Calu3 (cell line): ENCODE measurements at regions not wholly inside any gene's neighbourhood (a gene's known extent, or its start where the extent isn't known, plus 50 kb on each side); places are given as distances from the start of the nearest gene placed in this dataset.

Experiments
- BruUV-seq: library from RNA; stranded (reverse); fragments of 400-500 nt; replicated peaks from 2 replicates; lab custom pipeline; 2021; lab: Mats Ljungman, UMichigan
- CTCF ChIA-PET: fragments of 300-600 bp; sonication (Branson Sonifier 250); formaldehyde crosslinking; loops from one replicate; lab custom pipeline; 2022; ENCODE audit warnings: antibody characterized with exemption; lab: Charles Lee
- DNase-seq: peaks from one replicate; pipeline ENCODE4 v3.0.0; 2022
- H3K27ac Mint-ChIP-seq: one replicate; pipeline ENCODE4 v1.8.0; 2022; ENCODE audit warnings: mixed read lengths; ENCODE audit not compliant: unreplicated experiment
- H3K27me3 Mint-ChIP-seq: one replicate; pipeline ENCODE4 v1.8.0; 2022; ENCODE audit warnings: mixed read lengths; ENCODE audit not compliant: unreplicated experiment
- H3K36me3 Mint-ChIP-seq: one replicate; pipeline ENCODE4 v1.8.0; 2022; ENCODE audit warnings: mild to moderate bottlenecking, moderate library complexity, mixed read lengths; ENCODE audit not compliant: insufficient read depth, unreplicated experiment
- H3K4me1 Mint-ChIP-seq: one replicate; pipeline ENCODE4 v1.8.0; 2022; ENCODE audit warnings: mild to moderate bottlenecking, low read depth, mixed read lengths; ENCODE audit not compliant: unreplicated experiment
- H3K4me3 Mint-ChIP-seq: one replicate; pipeline ENCODE4 v1.8.0; 2022; ENCODE audit warnings: mild to moderate bottlenecking, low read depth, moderate library complexity, mixed read lengths; ENCODE audit not compliant: unreplicated experiment
- H3K9me3 Mint-ChIP-seq: one replicate; pipeline ENCODE4 v1.8.0; 2022; ENCODE audit warnings: low read depth, mixed read lengths; ENCODE audit not compliant: unreplicated experiment
- intact Hi-C: fragments of 100-400 bp; cut with micrococcal nuclease; formaldehyde crosslinking; loops from one replicate; pipeline ENCODE4 v1.10.0; 2022; ENCODE audit not compliant: unreplicated experiment
- TF ChIP-seq, protein P1 (sequence below): fragments of 200-600 bp; IDR thresholded peaks from one replicate; pipeline ENCODE4 v1.8.0; 2022; ENCODE audit warnings: antibody characterized with exemption; ENCODE audit not compliant: unreplicated experiment

DNA sequence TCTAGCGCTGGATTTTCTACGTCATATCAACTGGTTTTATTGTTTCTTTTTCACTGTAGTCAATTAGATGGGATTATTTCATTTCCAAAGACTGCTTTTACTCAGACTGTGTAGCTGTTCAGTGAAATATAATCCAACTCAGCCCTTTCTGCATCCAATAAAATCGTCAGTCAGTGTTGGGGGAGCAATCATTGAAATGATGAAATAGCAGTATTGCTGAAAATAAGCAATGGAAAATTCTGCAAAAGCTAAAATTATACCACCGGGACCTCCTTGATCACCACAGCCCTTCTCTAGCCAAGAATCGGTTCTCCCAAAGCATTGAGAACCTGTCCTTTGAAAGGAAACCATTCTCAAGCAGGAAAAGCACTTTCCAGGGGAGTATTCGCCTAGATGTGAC is 243.1 kb upstream of the TENM3 start:
- TF ChIP-seq, protein P1, sequence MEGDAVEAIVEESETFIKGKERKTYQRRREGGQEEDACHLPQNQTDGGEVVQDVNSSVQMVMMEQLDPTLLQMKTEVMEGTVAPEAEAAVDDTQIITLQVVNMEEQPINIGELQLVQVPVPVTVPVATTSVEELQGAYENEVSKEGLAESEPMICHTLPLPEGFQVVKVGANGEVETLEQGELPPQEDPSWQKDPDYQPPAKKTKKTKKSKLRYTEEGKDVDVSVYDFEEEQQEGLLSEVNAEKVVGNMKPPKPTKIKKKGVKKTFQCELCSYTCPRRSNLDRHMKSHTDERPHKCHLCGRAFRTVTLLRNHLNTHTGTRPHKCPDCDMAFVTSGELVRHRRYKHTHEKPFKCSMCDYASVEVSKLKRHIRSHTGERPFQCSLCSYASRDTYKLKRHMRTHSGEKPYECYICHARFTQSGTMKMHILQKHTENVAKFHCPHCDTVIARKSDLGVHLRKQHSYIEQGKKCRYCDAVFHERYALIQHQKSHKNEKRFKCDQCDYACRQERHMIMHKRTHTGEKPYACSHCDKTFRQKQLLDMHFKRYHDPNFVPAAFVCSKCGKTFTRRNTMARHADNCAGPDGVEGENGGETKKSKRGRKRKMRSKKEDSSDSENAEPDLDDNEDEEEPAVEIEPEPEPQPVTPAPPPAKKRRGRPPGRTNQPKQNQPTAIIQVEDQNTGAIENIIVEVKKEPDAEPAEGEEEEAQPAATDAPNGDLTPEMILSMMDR: no peak
- no peak for DNase-seq
- CTCF ChIA-PET: no interaction called here
- BruUV-seq: no TSS peak
- intact Hi-C loops: no loop called here
- H3K27me3 Mint-ChIP-seq: no peaks in the 10 kb centered on the region
- no peaks in the 10 kb centered on the region for H3K9me3 Mint-ChIP-seq
- no peaks in the 10 kb centered on the region for H3K36me3 Mint-ChIP-seq
- H3K4me3 Mint-ChIP-seq: no peak overlapping the region
- no peak overlapping the region for H3K27ac Mint-ChIP-seq
- H3K4me1 Mint-ChIP-seq: peaks cover 8% of the 10 kb centered on the region

DNA sequence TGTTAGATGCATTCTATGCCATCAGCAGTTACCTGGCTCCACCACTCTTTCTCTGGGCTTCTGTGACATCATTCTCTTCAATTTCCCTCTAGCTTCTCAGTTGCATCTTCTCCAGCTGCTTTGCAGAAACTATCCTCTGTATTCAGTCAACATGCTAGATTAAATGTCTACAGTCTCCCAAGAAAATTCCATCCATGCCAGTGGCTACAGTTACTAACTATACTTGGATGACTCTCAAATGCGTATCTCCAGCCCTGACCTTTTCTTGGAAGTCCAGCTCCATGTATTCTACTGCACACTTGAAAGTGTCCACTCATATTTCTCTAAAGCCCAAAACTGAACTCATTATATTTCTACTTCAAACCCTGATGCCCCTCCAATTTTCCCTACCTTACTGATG is 232.3 kb upstream of the TENM3 start:
- no peak overlapping the region for H3K27ac Mint-ChIP-seq
- no peak for DNase-seq
- no TSS peak for BruUV-seq
- TF ChIP-seq, protein P1: no peak
- peaks cover 8% of the 10 kb centered on the region for H3K27me3 Mint-ChIP-seq
- no peaks in the 10 kb centered on the region for H3K36me3 Mint-ChIP-seq
- H3K9me3 Mint-ChIP-seq: peaks cover 3% of the 10 kb centered on the region
- no peak overlapping the region for H3K4me3 Mint-ChIP-seq
- H3K4me1 Mint-ChIP-seq: no peaks in the 10 kb centered on the region
- CTCF ChIA-PET: no interaction called here
- intact Hi-C loops: no loop called here

DNA sequence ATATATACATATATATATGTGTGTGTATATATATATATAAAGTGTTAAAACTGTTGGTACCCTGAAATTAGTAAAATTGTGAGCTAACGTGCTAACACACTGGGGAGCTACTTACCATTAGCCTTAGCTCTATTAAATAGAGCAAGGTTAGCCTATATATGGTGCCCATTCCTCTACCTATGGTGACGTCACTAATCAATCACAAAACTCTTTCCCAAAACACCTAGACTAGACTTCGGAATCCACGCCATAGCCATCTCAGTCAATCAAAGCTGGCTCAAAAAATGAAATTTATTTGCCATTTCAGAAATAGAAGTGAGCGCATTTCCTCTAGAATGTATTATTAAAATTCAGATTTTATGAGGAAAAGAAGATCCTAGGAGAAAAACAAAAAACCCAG is 229.0 kb upstream of the TENM3 start:
- TF ChIP-seq, protein P1: no peak
- intact Hi-C loops: no loop called here
- H3K27me3 Mint-ChIP-seq: no peaks in the 10 kb centered on the region
- CTCF ChIA-PET: interaction anchor here (0.5 kb wide), 1 partner anchor 894 kb away, joined by 4 read pairs; no protein-coding TSS in a partner anchor
- H3K4me1 Mint-ChIP-seq: no peaks in the 10 kb centered on the region
- H3K9me3 Mint-ChIP-seq: no peaks in the 10 kb centered on the region
- BruUV-seq: no TSS peak
- no peaks in the 10 kb centered on the region for H3K36me3 Mint-ChIP-seq
- no peak for DNase-seq
- H3K4me3 Mint-ChIP-seq: no peak overlapping the region
- H3K27ac Mint-ChIP-seq: no peak overlapping the region

DNA sequence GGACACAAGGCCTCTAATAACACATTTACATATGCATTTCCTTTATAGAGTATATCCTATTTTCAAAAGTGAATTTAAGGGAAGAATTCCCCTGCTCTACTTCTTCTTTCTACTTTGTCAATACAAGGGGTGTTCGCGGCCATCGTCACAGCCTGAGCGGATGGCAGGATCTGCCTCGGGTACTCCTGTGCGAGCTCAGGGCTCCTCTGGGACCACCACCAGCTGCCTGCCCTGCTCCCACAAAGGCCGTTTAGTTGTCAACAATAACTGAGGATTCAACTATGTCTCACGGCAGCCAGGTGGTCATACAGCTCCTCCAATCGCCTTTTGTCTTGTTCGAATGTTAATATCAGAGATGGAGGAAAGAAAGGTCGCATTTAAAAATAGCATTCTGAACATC is 228.2 kb upstream of the TENM3 start:
- BruUV-seq: no TSS peak
- DNase-seq: no peak
- Mint-ChIP-seq H3K27ac (no peak overlapping the region), H3K9me3 (no peaks in the 10 kb centered on the region), H3K27me3 (no peaks in the 10 kb centered on the region), H3K4me3 (no peak overlapping the region), H3K4me1 (no peaks in the 10 kb centered on the region), H3K36me3 (no peaks in the 10 kb centered on the region)
- TF ChIP-seq, protein P1: no peak
- CTCF ChIA-PET: no interaction called here
- intact Hi-C loops: no loop called here
